A549 (cell line): ENCODE measurements at regions not wholly inside any gene's neighbourhood (a gene's known extent, or its start where the extent isn't known, plus 50 kb on each side); places are given as distances from the start of the nearest gene placed in this dataset.

Experiments used
- ATAC-seq, 2 experiments: fragments of 200-7000 bp in 1 of 2; fragments of >200 bp in 1 of 2; cut with Nextera tagmentation in 1 of 2; cut with Tn5 transposase in 1 of 2; 3 replicates each; pipeline versions ENCODE4 v1.8.0 to v1.9.1; 2018 to 2020; ENCODE audit warnings: mild to moderate bottlenecking in 1 of 2, moderate library complexity in 1 of 2
- CTCF ChIA-PET: fragments of 300-600 bp; sonication (Branson Sonifier 250); formaldehyde crosslinking; extraction: SDS; loops from one replicate; lab custom pipeline; 2021; ENCODE audit warnings: antibody characterized with exemption, inconsistent platforms; lab: Yijun Ruan, JAX
- POLR2A ChIA-PET: fragments of 350-600 bp; formaldehyde crosslinking; extraction: SDS; loops from one replicate; lab custom pipeline; 2021; ENCODE audit warnings: antibody characterized with exemption, inconsistent platforms; lab: Yijun Ruan, JAX
- DNase-seq, 2 experiments: peaks; one replicate each; pipeline versions ENCODE4 v3.0.0 to v3.0.0-alpha.2; 2011 to 2016; ENCODE audit warnings: low read depth in 1 of 2, low spot score in 1 of 2
- FAIRE-seq: peaks from 2 replicates; lab custom pipeline; 2011; peaks lifted over from hg19 to GRCh38; lab: Jason Lieb, UNC
- H3K27ac ChIP-seq, 2 experiments: fragments of >200 bp; sonication (Bioruptor Twin); formaldehyde crosslinking; 3 replicates each; pipeline ENCODE4 v1.5.1; 2016 to 2017
- H3K4me1 ChIP-seq: fragments of >200 bp; sonication (Bioruptor Twin); formaldehyde crosslinking; 3 replicates; pipeline ENCODE4 v1.6.1; 2016
- H3K4me2 ChIP-seq: fragments of >200 bp; sonication (Bioruptor Twin); formaldehyde crosslinking; 3 replicates; pipeline ENCODE4 v1.6.1; 2016
- H3K4me3 ChIP-seq: fragments of >200 bp; sonication (Bioruptor Twin); formaldehyde crosslinking; 3 replicates; pipeline ENCODE4 v1.5.1; 2016
- H3K9me3 ChIP-seq: fragments of >200 bp; sonication (Bioruptor Twin); formaldehyde crosslinking; 3 replicates; pipeline ENCODE4 v1.6.1; 2016
- ATOH8 ChIP-seq: fragments of 250-450 bp; sonication (Bioruptor Pico); IDR thresholded peaks from 2 replicates; pipeline ENCODE4 v1.5.0; 2020; ENCODE audit warnings: low read depth, mild to moderate bottlenecking, moderate library complexity
- BCL3 ChIP-seq: fragments of >200 bp; sonication (Bioruptor Twin); formaldehyde crosslinking; IDR thresholded peaks from 3 replicates; pipeline ENCODE4 v1.6.1; 2016
- CBX2 ChIP-seq: fragments of 200-600 bp; sonication (generic); IDR thresholded peaks from 2 replicates; pipeline ENCODE4 v1.6.1; 2016; ENCODE audit warnings: low read depth, mild to moderate bottlenecking, borderline replicate concordance
- CEBPB ChIP-seq, 2 experiments: fragments of >200 bp in 1 of 2; sonication (Bioruptor Twin) in 1 of 2; formaldehyde crosslinking in 1 of 2; IDR thresholded peaks; 2 replicates each; pipeline ENCODE4 v1.6.1; 2012 to 2016
- CHD2 ChIP-seq: fragments of 150-350 bp; IDR thresholded peaks from 2 replicates; pipeline ENCODE4 v1.6.1; 2014; ENCODE audit warnings: low read length; ENCODE audit not compliant: partially characterized antibody
- E2F6 ChIP-seq: IDR thresholded peaks from 2 replicates; pipeline ENCODE4 v1.6.1; 2012; ENCODE audit warnings: low read depth, borderline replicate concordance
- EHF ChIP-seq: fragments of 250-450 bp; sonication (Bioruptor Pico); IDR thresholded peaks from 2 replicates; pipeline ENCODE4 v1.5.0; 2020; ENCODE audit warnings: mild to moderate bottlenecking
- EHMT2 ChIP-seq: fragments of 200-600 bp; sonication (generic); IDR thresholded peaks from 2 replicates; pipeline ENCODE4 v1.6.1; 2016; ENCODE audit warnings: antibody characterized with exemption, low read depth, mild to moderate bottlenecking, moderate library complexity
- ELK1 ChIP-seq: fragments of 150-350 bp; IDR thresholded peaks from 2 replicates; pipeline ENCODE4 v1.6.1; 2014; ENCODE audit warnings: low read depth, mild to moderate bottlenecking, low read length
- ESRRA ChIP-seq: fragments of 150-350 bp; IDR thresholded peaks from 2 replicates; pipeline ENCODE4 v1.6.1; 2014; ENCODE audit warnings: mild to moderate bottlenecking, low read length, borderline replicate concordance
- HDAC2 ChIP-seq: fragments of 200-600 bp; sonication (generic); IDR thresholded peaks from 2 replicates; pipeline ENCODE4 v1.6.1; 2016
- JUN ChIP-seq, 2 experiments: fragments of >200 bp; sonication (Bioruptor Twin); formaldehyde crosslinking; IDR thresholded peaks; 2 replicates in 1 of 2; 3 replicates in 1 of 2; pipeline ENCODE4 v1.6.1; 2016 to 2017
- KDM1A ChIP-seq: fragments of 200-600 bp; sonication (generic); IDR thresholded peaks from 2 replicates; pipeline ENCODE4 v1.6.1; 2016; ENCODE audit warnings: low read depth, mild to moderate bottlenecking
- KDM5A ChIP-seq: fragments of 200-600 bp; sonication (generic); IDR thresholded peaks from 2 replicates; pipeline ENCODE4 v1.6.1; 2016; ENCODE audit warnings: antibody characterized with exemption, mild to moderate bottlenecking
- MAX ChIP-seq: IDR thresholded peaks from 2 replicates; pipeline ENCODE4 v1.6.1; 2012
- NFE2L2 ChIP-seq: fragments of 150-350 bp; conservative IDR thresholded peaks from 2 replicates; pipeline ENCODE4 v1.6.1; 2014; ENCODE audit warnings: low read length
- NR3C1 ChIP-seq: fragments of >200 bp; sonication (Bioruptor Twin); formaldehyde crosslinking; IDR thresholded peaks from 3 replicates; pipeline ENCODE4 v1.6.1; 2017
- PHF8 ChIP-seq: fragments of 200-600 bp; sonication (generic); IDR thresholded peaks from 2 replicates; pipeline ENCODE4 v1.6.1; 2016; ENCODE audit warnings: low read depth, mild to moderate bottlenecking, antibody characterized with exemption, moderate library complexity, borderline replicate concordance
- POLR2A ChIP-seq: IDR thresholded peaks from 2 replicates; pipeline ENCODE4 v1.6.1; 2012; ENCODE audit warnings: mild to moderate bottlenecking, low read length
- RFX5 ChIP-seq: fragments of 450-650 bp; IDR thresholded peaks from 2 replicates; pipeline ENCODE4 v1.7.1; 2014; ENCODE audit warnings: antibody characterized with exemption, mild to moderate bottlenecking, moderate library complexity
- TFCP2L1 ChIP-seq: fragments of 250-450 bp; sonication (Bioruptor Pico); IDR thresholded peaks from 2 replicates; pipeline ENCODE4 v1.5.0; 2021; ENCODE audit warnings: mild to moderate bottlenecking
- TP53 ChIP-seq: fragments of 250-450 bp; sonication (Bioruptor Pico); IDR thresholded peaks from 2 replicates; pipeline ENCODE4 v1.5.0; 2021; ENCODE audit warnings: mild to moderate bottlenecking, moderate library complexity
- ZC3H11A ChIP-seq: fragments of 450-650 bp; IDR thresholded peaks from 2 replicates; pipeline ENCODE4 v1.6.1; 2014; ENCODE audit warnings: antibody characterized with exemption, mild to moderate bottlenecking
- WGBS: methylation state at CpG from one replicate; pipeline ENCODE4 v1.1.6; 2017; ENCODE audit errors: missing lambda C conversion rate; 5-methylcytosine and 5-hydroxymethylcytosine counted together

- no peak for TF ChIP-seq ELK1
- TF ChIP-seq, all 56 proteins: peak for 0
Measured at GRCh38 chr1:22238356-22239224, 95.7 kb upstream of the WNT4 start (continued).

GRCh38 chr1:22239378-22239777 is 96.5 kb upstream of the WNT4 start:
- FAIRE-seq: no peak

GRCh38 chr1:22241250-22241649 is 98.4 kb upstream of the WNT4 start:
- DNase-seq (no peak), ATAC-seq (no peak), FAIRE-seq (no peak)
- POLR2A ChIA-PET: no interaction called here
- H3K4me1 ChIP-seq: no peaks in the 10 kb centered on the region
- H3K4me3 ChIP-seq: no peak overlapping the region
- TF ChIP-seq JUN (IDR thresholded peaks at IDR 0.05) (no peak), TP53 (CRISPR knock-in tag) (no peak), PHF8 (no peak), ESRRA (no peak), E2F6 (no peak), TFCP2L1 (no peak), RFX5 (no peak), MAX (no peak), NFE2L2 (no peak), ZC3H11A (no peak), EHF (CRISPR knock-in tag) (no peak), CHD2 (no peak), CEBPB (IDR thresholded peaks at IDR 0.05) (no peak)
- H3K4me2 ChIP-seq: no peak overlapping the region
- WGBS: 78% methylated on average over 3 of the region's 3 CpGs
- H3K27ac ChIP-seq: no peak overlapping the region
- CTCF ChIA-PET: interaction anchor here (0.7 kb wide), 1 partner anchor 447 kb away, joined by 3 read pairs; no protein-coding TSS in a partner anchor
- no peaks in the 10 kb centered on the region for H3K9me3 ChIP-seq

More at GRCh38 chr1:22239378-22239777, 96.5 kb upstream of the WNT4 start:
- ATAC-seq (no peak), DNase-seq (no peak)
- H3K4me3 ChIP-seq: no peak overlapping the region
- H3K4me1 ChIP-seq: no peaks in the 10 kb centered on the region
- ChIA-PET CTCF (interaction anchor here (1.6 kb wide), 1 partner anchor 9 kb away, joined by 5 read pairs; no protein-coding TSS in a partner anchor), POLR2A (no interaction called here)
- TF ChIP-seq ATOH8 (no peak), HDAC2 (no peak), TP53 (CRISPR knock-in tag) (no peak), BCL3 (no peak), NR3C1 (no peak), POLR2A (no peak), KDM5A (no peak), EHMT2 (no peak), KDM1A (no peak), CBX2 (no peak)
- WGBS: 89% methylated on average over 6 of the region's 11 CpGs
- no peak overlapping the region for H3K27ac ChIP-seq
- no peaks in the 10 kb centered on the region for H3K9me3 ChIP-seq
- H3K4me2 ChIP-seq: no peak overlapping the region
